HG03280 (cell line): ENCODE measurements at regions not wholly inside any gene's neighbourhood (a gene's known extent, or its start where the extent isn't known, plus 50 kb on each side); places are given as distances from the start of the nearest gene placed in this dataset.
"Not testable (repeated sequence)": the region's sequence is repeated elsewhere in the genome, so short reads cannot be mapped to it uniquely, and the experiment has no call there.

ENCODE experiments used
- ATAC-seq: cut with Tn5 transposase; IDR thresholded peaks from one replicate; pipeline ENCODE4 v1.9.1; 2021; ENCODE audit warnings: mild to moderate bottlenecking, moderate library complexity; ENCODE audit not compliant: unreplicated experiment

- no peak for ATAC-seq
Measured at GRCh38 chr3:78235841-78236240, 1195.9 kb downstream of the ROBO2 start.

GRCh38 chr3:78238811-78239210 lies 1198.9 kb downstream of the ROBO2 start:
- no peak for ATAC-seq

GRCh38 chr3:78242724-78243123 lies 1202.8 kb downstream of the ROBO2 start:
- ATAC-seq: no peak

- no peak for ATAC-seq
Measured at GRCh38 chr3:78244136-78244535, 1204.2 kb downstream of the ROBO2 start.

GRCh38 chr3:78249294-78249693 lies 1209.4 kb downstream of the ROBO2 start:
- no peak for ATAC-seq

GRCh38 chr3:78253860-78254259 lies 1214.0 kb downstream of the ROBO2 start:
- no peak for ATAC-seq

GRCh38 chr3:78255403-78255802 lies 1215.5 kb downstream of the ROBO2 start:
- no peak for ATAC-seq

- ATAC-seq: no peak
Measured at GRCh38 chr3:78256123-78256522, 1216.2 kb downstream of the ROBO2 start.

- no peak for ATAC-seq
Measured at GRCh38 chr3:78257951-78258530, 1218.1 kb downstream of the ROBO2 start.

GRCh38 chr3:78258798-78259197 lies 1218.9 kb downstream of the ROBO2 start:
- no peak for ATAC-seq

- no peak for ATAC-seq
Measured at GRCh38 chr3:78260388-78260787, 1220.5 kb downstream of the ROBO2 start.

- not testable (repeated sequence) for ATAC-seq
Measured at GRCh38 chr3:78266550-78266949, 1226.7 kb downstream of the ROBO2 start.

- ATAC-seq: no peak
Measured at GRCh38 chr3:78267235-78267634, 1227.3 kb downstream of the ROBO2 start.

GRCh38 chr3:78268087-78268486 lies 1228.2 kb downstream of the ROBO2 start:
- ATAC-seq: no peak

GRCh38 chr3:78268716-78269668 lies 1229.1 kb downstream of the ROBO2 start:
- no peak for ATAC-seq

GRCh38 chr3:78273326-78273725 lies 1233.4 kb downstream of the ROBO2 start:
- no peak for ATAC-seq

GRCh38 chr3:78274475-78275065 lies 1234.7 kb downstream of the ROBO2 start:
- no peak for ATAC-seq

- ATAC-seq: no peak
Measured at GRCh38 chr3:78275420-78275852, 1235.5 kb downstream of the ROBO2 start.

- no peak for ATAC-seq
Measured at GRCh38 chr3:78277220-78277619, 1237.3 kb downstream of the ROBO2 start.

GRCh38 chr3:78277801-78278200 lies 1237.9 kb downstream of the ROBO2 start:
- ATAC-seq: no peak

- no peak for ATAC-seq
Measured at GRCh38 chr3:78279091-78279490, 1239.2 kb downstream of the ROBO2 start.

- ATAC-seq: no peak
Measured at GRCh38 chr3:78281381-78281780, 1241.5 kb downstream of the ROBO2 start.
